Eye (tissue), 1 donor: ENCODE measurements at regions not wholly inside any gene's neighbourhood (a gene's known extent, or its start where the extent isn't known, plus 50 kb on each side); places are given as distances from the start of the nearest gene placed in this dataset.
"Not testable (repeated sequence)": the region's sequence is repeated elsewhere in the genome, so short reads cannot be mapped to it uniquely, and the experiment has no call there.

Experiments used
- DNase-seq: peaks from one replicate; pipeline ENCODE4 v3.0.0-alpha.2; 2015

GRCh38 chr1:38204698-38205097, 158.1 kb upstream of the POU3F1 start:
- DNase-seq = no peak

GRCh38 chr1:38203441-38203840, 156.8 kb upstream of the POU3F1 start:
- DNase-seq = no peak

- DNase-seq = no peak
Observed at GRCh38 chr1:38201431-38201830, 154.8 kb upstream of the POU3F1 start.

GRCh38 chr1:38198621-38199020, 152.0 kb upstream of the POU3F1 start:
- DNase-seq = no peak

GRCh38 chr1:38198099-38198498, 151.5 kb upstream of the POU3F1 start:
- DNase-seq = no peak

- DNase-seq = peak; percentile 44
Observed at GRCh38 chr1:38197312-38198061, 150.9 kb upstream of the POU3F1 start.

- DNase-seq = no peak
Observed at GRCh38 chr1:38194472-38194871, 147.9 kb upstream of the POU3F1 start.

- no peak for DNase-seq
Observed at GRCh38 chr1:38193040-38193439, 146.4 kb upstream of the POU3F1 start.

GRCh38 chr1:38191461-38191860, 144.9 kb upstream of the POU3F1 start:
- peak; percentile 27 for DNase-seq

GRCh38 chr1:38190983-38191382, 144.4 kb upstream of the POU3F1 start:
- no peak for DNase-seq

GRCh38 chr1:38187552-38187951, 141.0 kb upstream of the POU3F1 start:
- no peak for DNase-seq

- no peak for DNase-seq
Observed at GRCh38 chr1:38186566-38186965, 140.0 kb upstream of the POU3F1 start.

- no peak for DNase-seq
Observed at GRCh38 chr1:38185913-38186312, 139.3 kb upstream of the POU3F1 start.

- no peak for DNase-seq
Observed at GRCh38 chr1:38183747-38184146, 137.2 kb upstream of the POU3F1 start.

GRCh38 chr1:38183096-38183495, 136.5 kb upstream of the POU3F1 start:
- DNase-seq = peak; percentile 36

- not testable (repeated sequence) for DNase-seq
Observed at GRCh38 chr1:38180388-38180787, 133.8 kb upstream of the POU3F1 start.

- no peak for DNase-seq
Observed at GRCh38 chr1:38179483-38179882, 132.9 kb upstream of the POU3F1 start.

- no peak for DNase-seq
Observed at GRCh38 chr1:38178216-38178615, 131.6 kb upstream of the POU3F1 start.

GRCh38 chr1:38175121-38175520, 128.5 kb upstream of the POU3F1 start:
- peak; percentile 74 for DNase-seq

GRCh38 chr1:38173848-38174247, 127.3 kb upstream of the POU3F1 start:
- no peak for DNase-seq

GRCh38 chr1:38173157-38173831, 126.7 kb upstream of the POU3F1 start:
- DNase-seq = no peak

- DNase-seq = no peak
Observed at GRCh38 chr1:38169121-38169520, 122.5 kb upstream of the POU3F1 start.

GRCh38 chr1:38168365-38168764, 121.8 kb upstream of the POU3F1 start:
- no peak for DNase-seq

GRCh38 chr1:38166461-38166860, 119.9 kb upstream of the POU3F1 start:
- no peak for DNase-seq
